DND-41 (cell line): ENCODE measurements at regions not wholly inside any gene's neighbourhood (a gene's known extent, or its start where the extent isn't known, plus 50 kb on each side); places are given as distances from the start of the nearest gene placed in this dataset.

Experiments
- CTCF ChIP-seq: IDR thresholded peaks from 2 replicates; pipeline ENCODE4 v1.5.1; 2012; ENCODE audit warnings: borderline replicate concordance, low read length, moderate library complexity, mild to moderate bottlenecking; ENCODE audit not compliant: poor library complexity, severe bottlenecking; ENCODE audit errors: extremely low read depth
- EZH2 ChIP-seq: IDR thresholded peaks from 3 replicates; pipeline ENCODE4 v1.6.1; 2012; ENCODE audit warnings: borderline replicate concordance, low read depth, mild to moderate bottlenecking, moderate library complexity, low read length, inconsistent platforms; ENCODE audit not compliant: severe bottlenecking

GRCh38 chr2:142484111-142484510 lies 353.3 kb upstream of the LRP1B start:
- no peak for TF ChIP-seq CTCF
- no peak for TF ChIP-seq EZH2
